ENCODE measurements at regions not wholly inside any gene's neighbourhood (a gene's known extent, or its start where the extent isn't known, plus 50 kb on each side); places are given as distances from the start of the nearest gene placed in this dataset.

DNA sequence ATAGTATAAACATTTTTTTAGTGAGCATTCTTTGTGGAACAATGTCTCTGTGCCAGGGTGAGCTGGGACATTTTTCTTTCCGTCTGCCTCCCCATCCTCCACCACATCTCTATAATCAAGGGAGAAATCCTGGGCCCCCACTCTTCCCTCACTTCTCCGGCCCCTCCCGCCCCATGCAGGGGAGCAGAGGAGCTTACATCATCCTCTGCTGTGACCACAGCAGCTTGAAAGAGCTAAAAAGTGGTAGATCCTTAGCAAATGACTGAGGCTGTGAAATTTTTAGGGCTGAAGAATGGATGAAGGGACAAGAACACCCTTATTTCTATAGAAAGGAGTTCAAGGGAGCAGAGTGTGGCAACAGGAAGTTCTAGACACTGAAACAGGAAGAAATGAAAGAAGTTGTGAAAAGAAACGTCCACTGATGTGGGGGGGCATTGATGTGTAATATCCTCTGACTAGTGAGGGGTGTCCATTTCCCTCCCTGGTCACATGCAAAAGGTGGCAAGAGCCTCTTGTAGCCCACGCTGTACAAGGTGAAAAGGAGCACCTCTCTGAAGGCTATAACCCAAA is 380.3 kb upstream of the JARID2 start:
- TF ChIP-seq EZH2 (IDR thresholded peaks at IDR 0.05; ENCODE audit: insufficient read depth, poor library complexity, severe bottlenecking) = no peak
- TF ChIP-seq EZH2phosphoT487 (IDR thresholded peaks at IDR 0.05; ENCODE audit: insufficient read depth, low read depth) = no peak

Measured in GM23248 (cell line).